ENCODE measurements at regions not wholly inside any gene's neighbourhood (a gene's known extent, or its start where the extent isn't known, plus 50 kb on each side); places are given as distances from the start of the nearest gene placed in this dataset.

DNA sequence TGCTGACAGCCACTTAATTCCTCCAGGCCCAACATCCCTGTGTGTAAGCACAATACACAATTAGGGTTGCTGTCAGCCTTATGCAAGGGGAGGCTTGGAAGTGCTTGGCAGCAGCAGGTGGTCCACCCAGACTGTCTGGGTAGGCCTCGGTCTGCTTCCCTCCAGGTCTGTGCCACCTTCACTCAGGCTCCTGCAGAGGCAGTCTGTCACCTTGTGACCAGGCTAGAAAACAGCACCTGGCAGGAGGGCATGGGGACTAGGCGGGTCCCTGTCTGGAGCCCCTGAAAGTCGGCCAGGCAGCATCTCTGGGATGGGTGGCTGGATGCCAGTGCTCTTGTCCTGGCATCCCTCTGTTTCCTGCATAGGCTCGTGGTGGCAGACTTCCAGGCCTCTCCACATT lies 578.1 kb downstream of the KCNJ18 start:
- TF ChIP-seq POLR2A (IDR thresholded peaks at IDR 0.05) = no peak
- TF ChIP-seq POLR2AphosphoS5 (IDR thresholded peaks at IDR 0.05) = no peak
- TF ChIP-seq, protein P1, sequence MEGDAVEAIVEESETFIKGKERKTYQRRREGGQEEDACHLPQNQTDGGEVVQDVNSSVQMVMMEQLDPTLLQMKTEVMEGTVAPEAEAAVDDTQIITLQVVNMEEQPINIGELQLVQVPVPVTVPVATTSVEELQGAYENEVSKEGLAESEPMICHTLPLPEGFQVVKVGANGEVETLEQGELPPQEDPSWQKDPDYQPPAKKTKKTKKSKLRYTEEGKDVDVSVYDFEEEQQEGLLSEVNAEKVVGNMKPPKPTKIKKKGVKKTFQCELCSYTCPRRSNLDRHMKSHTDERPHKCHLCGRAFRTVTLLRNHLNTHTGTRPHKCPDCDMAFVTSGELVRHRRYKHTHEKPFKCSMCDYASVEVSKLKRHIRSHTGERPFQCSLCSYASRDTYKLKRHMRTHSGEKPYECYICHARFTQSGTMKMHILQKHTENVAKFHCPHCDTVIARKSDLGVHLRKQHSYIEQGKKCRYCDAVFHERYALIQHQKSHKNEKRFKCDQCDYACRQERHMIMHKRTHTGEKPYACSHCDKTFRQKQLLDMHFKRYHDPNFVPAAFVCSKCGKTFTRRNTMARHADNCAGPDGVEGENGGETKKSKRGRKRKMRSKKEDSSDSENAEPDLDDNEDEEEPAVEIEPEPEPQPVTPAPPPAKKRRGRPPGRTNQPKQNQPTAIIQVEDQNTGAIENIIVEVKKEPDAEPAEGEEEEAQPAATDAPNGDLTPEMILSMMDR (IDR thresholded peaks at IDR 0.05) = no peak
- no peak for TF ChIP-seq EP300 (IDR thresholded peaks at IDR 0.05)
